ENCODE measurements at regions not wholly inside any gene's neighbourhood (a gene's known extent, or its start where the extent isn't known, plus 50 kb on each side); places are given as distances from the start of the nearest gene placed in this dataset.
"Not testable (repeated sequence)": the region's sequence is repeated elsewhere in the genome, so short reads cannot be mapped to it uniquely, and the experiment has no call there.

DNA sequence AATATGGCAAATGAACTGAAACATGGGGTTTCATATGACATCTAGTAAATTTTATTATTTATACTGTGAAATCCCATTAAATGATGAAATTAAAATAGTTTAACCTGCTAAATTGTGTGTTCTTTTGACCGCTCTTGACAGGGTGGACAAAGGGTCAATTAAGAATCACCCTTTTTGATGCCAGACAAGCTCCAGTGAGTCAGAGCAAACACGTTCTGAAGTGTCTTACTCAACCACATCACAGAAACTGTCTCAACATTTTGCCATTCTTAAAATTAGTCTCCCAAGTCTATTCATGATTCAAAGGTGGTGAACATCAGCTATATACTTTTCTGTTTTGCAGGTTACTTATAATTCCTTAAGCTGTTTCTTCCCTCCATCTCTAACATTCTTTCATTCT lies 213.4 kb downstream of the SPATA31A1 start:
- H3K27ac Mint-ChIP-seq (ENCODE audit: unreplicated experiment); H3K4me1 Mint-ChIP-seq (ENCODE audit: low read depth, unreplicated experiment); H3K4me3 Mint-ChIP-seq (ENCODE audit: unreplicated experiment); H3K36me3 Mint-ChIP-seq (ENCODE audit: unreplicated experiment); DNase-seq; H3K27me3 Mint-ChIP-seq (ENCODE audit: unreplicated experiment); H3K9me3 Mint-ChIP-seq (ENCODE audit: unreplicated experiment): not testable (repeated sequence)

- not testable (repeated sequence) for DNase-seq; H3K36me3 Mint-ChIP-seq (ENCODE audit: unreplicated experiment); H3K27ac Mint-ChIP-seq (ENCODE audit: unreplicated experiment); H3K9me3 Mint-ChIP-seq (ENCODE audit: unreplicated experiment); H3K4me1 Mint-ChIP-seq (ENCODE audit: low read depth, unreplicated experiment); H3K4me3 Mint-ChIP-seq (ENCODE audit: unreplicated experiment); H3K27me3 Mint-ChIP-seq (ENCODE audit: unreplicated experiment)
Observed at GRCh38 chr9:39573024-39574022, 217.9 kb downstream of the SPATA31A1 start.

DNA sequence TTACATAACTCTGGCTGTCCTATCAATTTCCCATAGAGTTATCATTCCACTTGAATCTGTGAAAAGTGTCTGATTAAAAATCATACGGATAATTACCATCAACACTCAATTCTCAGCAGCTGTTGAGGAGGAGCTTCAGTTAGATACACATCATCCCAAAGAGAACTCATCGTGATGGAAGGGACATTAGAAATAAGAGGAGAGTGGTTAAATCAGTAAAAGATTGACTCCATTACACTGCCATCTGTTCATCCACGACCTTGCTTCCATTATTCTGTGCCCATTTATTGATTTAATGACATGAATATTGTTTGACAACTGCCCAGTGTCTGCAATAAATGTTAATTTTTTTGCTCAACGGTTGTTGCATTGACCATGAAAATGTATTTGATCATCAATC lies 223.5 kb downstream of the SPATA31A1 start:
- not testable (repeated sequence) for H3K36me3 Mint-ChIP-seq (ENCODE audit: unreplicated experiment); H3K27ac Mint-ChIP-seq (ENCODE audit: unreplicated experiment); H3K4me3 Mint-ChIP-seq (ENCODE audit: unreplicated experiment); H3K9me3 Mint-ChIP-seq (ENCODE audit: unreplicated experiment); DNase-seq; H3K27me3 Mint-ChIP-seq (ENCODE audit: unreplicated experiment); H3K4me1 Mint-ChIP-seq (ENCODE audit: low read depth, unreplicated experiment)

DNA sequence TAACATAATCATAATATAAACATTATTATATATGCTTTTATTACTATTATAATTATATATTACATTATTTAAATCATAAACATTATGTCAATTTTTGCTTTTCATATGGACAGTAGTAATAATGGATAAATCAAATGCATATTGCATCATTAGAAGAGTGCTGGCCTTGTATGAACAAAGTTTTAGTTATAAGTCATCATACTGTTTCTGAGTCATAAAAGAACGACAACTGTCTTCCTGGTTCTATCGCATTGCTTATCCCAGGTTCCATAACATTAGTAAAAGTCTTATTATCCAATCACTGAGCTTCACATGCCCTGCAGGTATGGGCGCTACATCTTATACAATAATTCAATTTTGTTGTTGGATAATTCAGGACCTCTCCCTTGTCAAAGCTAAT lies 225.8 kb downstream of the SPATA31A1 start:
- DNase-seq; H3K36me3 Mint-ChIP-seq (ENCODE audit: unreplicated experiment); H3K4me3 Mint-ChIP-seq (ENCODE audit: unreplicated experiment); H3K9me3 Mint-ChIP-seq (ENCODE audit: unreplicated experiment); H3K4me1 Mint-ChIP-seq (ENCODE audit: low read depth, unreplicated experiment); H3K27me3 Mint-ChIP-seq (ENCODE audit: unreplicated experiment); H3K27ac Mint-ChIP-seq (ENCODE audit: unreplicated experiment): not testable (repeated sequence)

GRCh38 chr9:39582677-39583412 lies 227.4 kb downstream of the SPATA31A1 start:
- not testable (repeated sequence) for H3K27me3 Mint-ChIP-seq (ENCODE audit: unreplicated experiment); H3K4me3 Mint-ChIP-seq (ENCODE audit: unreplicated experiment)

GRCh38 chr9:39583413-39583747 lies 227.9 kb downstream of the SPATA31A1 start:
- not testable (repeated sequence) for H3K27me3 Mint-ChIP-seq (ENCODE audit: unreplicated experiment); H3K4me3 Mint-ChIP-seq (ENCODE audit: unreplicated experiment); DNase-seq; H3K4me1 Mint-ChIP-seq (ENCODE audit: low read depth, unreplicated experiment); H3K36me3 Mint-ChIP-seq (ENCODE audit: unreplicated experiment); H3K9me3 Mint-ChIP-seq (ENCODE audit: unreplicated experiment); H3K27ac Mint-ChIP-seq (ENCODE audit: unreplicated experiment)

More at GRCh38 chr9:39582677-39583412, 227.4 kb downstream of the SPATA31A1 start:
- H3K36me3 Mint-ChIP-seq (ENCODE audit: unreplicated experiment); H3K9me3 Mint-ChIP-seq (ENCODE audit: unreplicated experiment); DNase-seq; H3K27ac Mint-ChIP-seq (ENCODE audit: unreplicated experiment); H3K4me1 Mint-ChIP-seq (ENCODE audit: low read depth, unreplicated experiment): not testable (repeated sequence)

DNA sequence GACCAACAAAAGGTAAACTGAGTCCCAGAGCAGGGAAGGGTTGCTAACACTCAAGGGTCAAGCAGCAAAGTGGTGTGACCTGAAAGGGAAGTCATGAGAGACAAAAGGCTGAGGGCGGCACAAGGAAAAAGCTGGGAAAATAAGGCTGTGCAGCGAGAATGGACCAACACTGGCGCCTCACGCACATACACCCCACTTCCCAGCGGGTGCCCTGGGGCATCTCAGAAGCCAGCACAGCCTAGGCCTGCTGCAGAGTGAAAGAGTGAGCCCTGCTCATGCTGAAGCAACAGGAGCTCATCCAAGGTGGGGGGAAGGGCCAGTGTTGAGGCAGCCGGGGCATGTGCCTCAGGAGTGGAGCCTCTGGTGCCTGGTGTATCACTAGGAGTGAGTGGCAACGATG lies 229.8 kb downstream of the SPATA31A1 start:
- not testable (repeated sequence) for DNase-seq; H3K36me3 Mint-ChIP-seq (ENCODE audit: unreplicated experiment); H3K4me1 Mint-ChIP-seq (ENCODE audit: low read depth, unreplicated experiment); H3K9me3 Mint-ChIP-seq (ENCODE audit: unreplicated experiment); H3K4me3 Mint-ChIP-seq (ENCODE audit: unreplicated experiment); H3K27me3 Mint-ChIP-seq (ENCODE audit: unreplicated experiment); H3K27ac Mint-ChIP-seq (ENCODE audit: unreplicated experiment)

DNA sequence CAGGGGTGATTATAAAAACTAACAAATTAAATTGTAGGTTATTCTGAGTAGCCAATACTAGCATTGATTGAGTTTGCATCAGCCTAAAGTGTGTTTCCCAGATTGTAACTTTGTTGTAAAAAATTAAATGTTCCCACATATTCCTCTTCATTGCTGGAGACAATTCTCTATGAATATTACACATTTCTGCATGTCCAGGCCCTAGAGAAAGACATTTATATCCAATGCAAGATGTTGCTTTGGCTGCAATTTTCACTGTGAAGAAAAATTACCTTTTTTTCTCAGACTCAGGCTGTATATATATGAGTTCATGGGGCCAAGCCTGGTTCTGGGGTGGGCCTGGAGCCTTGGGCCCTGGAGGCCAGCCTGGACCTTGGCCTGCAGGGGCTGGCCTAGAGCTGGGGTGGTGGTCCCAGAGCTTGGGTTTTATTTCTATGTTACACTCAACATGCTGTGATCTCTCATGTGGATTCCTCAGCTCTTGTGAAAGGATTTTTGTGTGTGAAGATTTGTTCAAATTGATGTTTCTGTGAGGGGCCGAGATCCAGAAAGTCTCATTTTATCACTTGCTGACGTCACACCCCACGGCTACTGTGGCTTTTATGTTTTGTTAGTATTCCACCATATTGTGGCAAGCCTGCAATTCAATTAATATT lies 232.5 kb downstream of the SPATA31A1 start:
- H3K27ac Mint-ChIP-seq (ENCODE audit: unreplicated experiment) = no peak overlapping the region
- TF ChIP-seq CTCF (IDR thresholded peaks at IDR 0.05; ENCODE audit: partially characterized antibody, unreplicated experiment) = no peak
- no peaks in the 10 kb centered on the region for H3K27me3 Mint-ChIP-seq (ENCODE audit: unreplicated experiment)
- no peaks in the 10 kb centered on the region for H3K36me3 Mint-ChIP-seq (ENCODE audit: unreplicated experiment)
- H3K4me3 Mint-ChIP-seq (ENCODE audit: unreplicated experiment) = no peak overlapping the region
- no peak for DNase-seq
- H3K4me1 Mint-ChIP-seq (ENCODE audit: low read depth, unreplicated experiment) = no peaks in the 10 kb centered on the region
- no peaks in the 10 kb centered on the region for H3K9me3 Mint-ChIP-seq (ENCODE audit: unreplicated experiment)
